NCI-H146 treated with DMSO at 0.1 percent for 48 hours (cell line): ENCODE measurements at regions not wholly inside any gene's neighbourhood (a gene's known extent, or its start where the extent isn't known, plus 50 kb on each side); places are given as distances from the start of the nearest gene placed in this dataset.

Experiments used
- DNase-seq: peaks from one replicate; lab custom pipeline; 2025; ENCODE audit not compliant: unreplicated experiment; lab: John Stamatoyannopoulos, UW

GRCh38 chr6:168213121-168213524, 106.5 kb downstream of the DACT2 start:
- DNase-seq: no peak

DNA sequence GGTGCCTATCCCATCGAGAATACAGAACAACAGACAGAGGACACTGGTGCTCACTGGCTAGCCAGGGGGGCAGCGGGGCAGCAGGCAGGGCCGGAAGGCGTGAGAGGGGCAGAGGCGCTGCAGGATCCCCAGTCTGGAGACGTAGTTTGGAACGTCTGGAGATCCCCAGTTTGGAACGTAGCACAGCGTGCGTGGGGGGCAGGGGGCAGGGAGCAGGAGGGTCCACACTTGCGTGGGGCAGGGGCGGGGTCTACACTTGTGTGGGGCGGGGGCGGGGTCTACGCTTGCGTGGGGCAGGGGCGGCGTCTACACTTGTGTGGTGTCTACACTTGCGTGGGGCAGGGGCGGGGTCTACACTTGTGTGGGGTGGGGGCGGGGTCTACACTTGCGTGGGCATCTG, 107.2 kb downstream of the DACT2 start:
- DNase-seq: no peak

DNA sequence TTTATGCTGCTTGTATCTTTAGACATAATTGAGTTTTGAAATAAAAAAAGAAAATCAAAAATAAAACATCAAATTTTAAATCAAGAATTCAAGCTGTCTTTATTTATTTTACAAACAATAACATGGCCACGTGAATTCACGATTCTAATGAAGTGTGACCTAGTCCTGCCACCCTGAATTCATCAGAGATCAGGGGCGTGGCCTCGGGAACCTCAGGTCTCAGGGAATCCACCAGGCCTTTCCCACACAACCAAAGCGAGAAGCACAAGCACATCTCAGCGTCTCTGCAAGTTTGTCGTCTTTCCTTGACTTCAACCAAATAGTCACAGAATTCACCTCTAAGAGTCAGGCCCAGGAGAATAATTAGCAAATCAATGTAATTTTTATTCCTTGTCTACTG, 107.9 kb downstream of the DACT2 start:
- no peak for DNase-seq

DNA sequence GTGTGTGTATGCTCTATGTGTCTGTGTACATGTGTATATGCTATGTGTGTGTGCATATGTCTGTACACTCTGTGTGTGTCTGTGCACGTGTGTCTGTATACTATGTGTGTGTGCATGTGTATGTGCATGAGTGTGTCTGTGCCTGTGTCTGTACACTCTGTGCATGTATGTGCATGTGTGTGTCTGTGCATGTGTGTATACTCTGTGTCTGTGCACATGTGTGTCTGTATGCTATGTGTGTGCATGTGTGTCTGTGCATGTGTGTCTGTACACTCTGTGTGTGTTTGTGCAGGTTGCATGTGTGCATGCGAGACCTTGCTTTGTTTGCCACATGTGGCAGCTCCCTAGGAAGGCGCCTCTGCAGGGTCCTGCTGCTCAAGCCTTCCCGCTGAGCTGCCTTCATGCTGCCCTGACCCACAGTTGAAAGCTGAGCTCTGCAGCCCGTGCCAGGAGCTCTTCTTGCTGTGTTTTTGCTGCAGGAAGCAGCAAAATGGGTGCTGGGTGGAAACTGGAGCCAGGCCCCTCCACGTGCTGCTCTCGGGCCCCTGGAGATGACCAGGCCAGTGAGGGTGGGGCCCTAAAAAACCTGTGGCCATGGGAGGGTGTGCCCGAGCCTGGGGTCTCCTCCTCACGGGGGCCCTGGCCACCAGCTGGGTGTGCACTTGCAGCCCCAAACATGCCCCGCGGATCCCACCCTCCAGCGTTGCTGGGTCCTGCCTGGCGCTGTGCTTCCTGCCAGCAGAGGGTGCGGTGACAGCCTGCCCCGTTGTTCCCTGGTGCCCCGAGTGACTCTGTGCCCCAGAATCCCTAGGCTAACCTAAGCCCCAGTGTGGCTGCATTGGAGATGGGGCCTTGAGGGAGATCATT, 109.1 kb downstream of the DACT2 start:
- DNase-seq: no peak

- DNase-seq: no peak
Measured at GRCh38 chr6:168209420-168209819, 110.2 kb downstream of the DACT2 start.

- no peak for DNase-seq
Measured at GRCh38 chr6:168208854-168209253, 110.7 kb downstream of the DACT2 start.

DNA sequence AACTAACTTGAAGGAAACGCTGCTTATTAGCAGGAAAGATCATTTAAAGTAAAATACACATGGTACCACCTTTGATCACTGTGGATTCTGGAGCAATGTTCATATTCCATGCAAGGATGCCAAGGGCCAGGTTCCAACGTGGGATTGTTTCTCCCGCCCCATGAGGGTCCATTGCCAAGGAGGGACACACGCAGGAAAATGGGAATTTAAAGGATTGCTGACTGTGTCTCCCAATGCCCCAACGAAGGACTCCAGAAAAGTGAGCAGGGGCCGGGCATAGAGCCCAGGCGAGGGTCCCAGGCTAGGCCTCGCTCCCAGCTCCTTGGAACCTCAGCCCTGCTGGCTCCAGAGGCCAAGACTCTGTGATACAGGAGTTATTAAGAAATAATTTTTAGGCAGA, 111.2 kb downstream of the DACT2 start:
- DNase-seq: no peak

DNA sequence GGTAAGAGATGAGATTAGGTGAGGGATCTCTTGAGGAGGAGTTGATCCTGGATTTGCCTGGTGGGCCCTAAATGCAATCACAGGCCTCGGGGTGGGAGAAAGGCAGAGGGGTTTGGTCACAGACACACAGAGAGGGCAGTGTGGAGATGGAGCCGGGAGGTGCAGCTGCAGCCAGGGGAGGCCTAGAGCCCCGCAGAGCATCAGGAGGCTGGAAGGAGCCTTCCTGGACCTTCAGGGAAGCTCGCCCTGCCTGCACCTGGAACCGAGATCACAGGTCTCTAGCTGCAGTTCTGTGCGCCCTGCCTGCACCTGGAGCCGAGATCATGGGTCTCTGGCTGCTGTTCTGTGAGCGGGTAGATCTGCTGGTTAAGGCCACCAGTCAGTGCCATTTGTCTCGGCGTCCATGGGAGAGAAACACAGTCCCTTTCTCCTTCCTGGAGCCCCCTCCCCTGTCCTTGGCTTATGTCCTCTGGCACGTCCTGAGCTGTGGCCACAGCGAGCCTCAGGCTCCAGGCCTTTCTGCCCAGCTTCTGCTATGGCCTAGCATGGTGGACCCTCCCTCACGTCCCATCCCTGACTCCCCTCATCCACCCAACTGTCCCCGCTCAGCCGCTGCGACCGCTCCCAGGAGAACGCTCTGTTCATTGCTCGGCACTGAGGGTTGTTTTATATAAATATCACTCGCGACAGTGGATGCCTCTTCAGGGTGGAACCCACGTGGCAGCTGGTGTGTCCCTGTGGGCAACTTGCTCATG, 112.0 kb downstream of the DACT2 start:
- no peak for DNase-seq

DNA sequence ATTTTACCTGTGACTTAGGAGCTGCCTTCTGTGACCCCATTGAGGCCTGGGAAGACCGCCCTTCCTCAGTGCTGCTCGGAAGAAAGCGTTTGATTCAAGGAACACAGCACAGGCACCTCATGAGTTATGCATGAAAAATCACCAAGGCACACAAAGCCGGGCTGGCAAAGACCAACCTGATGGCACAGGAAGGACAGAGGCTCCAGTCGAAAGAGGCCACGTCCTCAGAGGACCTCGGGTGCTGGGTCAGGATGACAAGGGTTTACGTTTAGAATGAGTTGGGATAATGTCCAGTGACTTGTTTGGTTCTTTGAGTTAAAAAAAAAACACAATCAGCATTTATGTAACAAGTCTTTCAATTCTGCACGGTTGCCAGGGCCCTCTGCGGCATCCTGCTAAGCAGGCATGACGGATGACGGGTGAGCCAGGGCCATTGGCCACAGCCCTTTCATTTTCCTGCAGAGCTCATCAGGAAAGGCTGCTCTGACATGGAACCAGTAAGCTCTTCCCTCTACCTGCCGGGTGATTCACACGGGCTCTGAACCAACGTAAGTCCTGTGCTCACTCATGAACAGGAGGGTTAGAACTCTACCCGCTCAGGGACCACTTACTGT, 112.8 kb downstream of the DACT2 start:
- DNase-seq: no peak

DNA sequence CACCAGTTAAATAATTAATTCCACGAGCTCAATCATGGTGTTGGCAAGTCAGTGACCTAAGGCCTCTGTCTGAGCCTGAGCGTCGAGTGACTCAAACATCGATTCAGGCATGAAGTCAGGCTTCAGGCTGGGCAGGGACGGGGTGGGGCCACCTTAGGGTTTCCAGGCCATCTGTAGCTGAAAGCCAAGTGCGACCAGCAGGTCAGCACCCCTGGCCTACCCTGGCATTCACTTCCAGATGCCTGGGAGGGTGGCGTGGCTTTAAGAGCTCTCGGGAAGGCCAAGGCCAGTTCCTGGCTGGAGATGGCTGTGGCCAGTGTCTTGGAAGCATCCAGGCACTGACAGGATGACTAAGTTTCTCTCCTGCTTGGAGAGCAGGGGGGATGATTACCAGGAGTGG, 113.4 kb downstream of the DACT2 start:
- DNase-seq: no peak

- no peak for DNase-seq
Measured at GRCh38 chr6:168201799-168202198, 117.8 kb downstream of the DACT2 start.

DNA sequence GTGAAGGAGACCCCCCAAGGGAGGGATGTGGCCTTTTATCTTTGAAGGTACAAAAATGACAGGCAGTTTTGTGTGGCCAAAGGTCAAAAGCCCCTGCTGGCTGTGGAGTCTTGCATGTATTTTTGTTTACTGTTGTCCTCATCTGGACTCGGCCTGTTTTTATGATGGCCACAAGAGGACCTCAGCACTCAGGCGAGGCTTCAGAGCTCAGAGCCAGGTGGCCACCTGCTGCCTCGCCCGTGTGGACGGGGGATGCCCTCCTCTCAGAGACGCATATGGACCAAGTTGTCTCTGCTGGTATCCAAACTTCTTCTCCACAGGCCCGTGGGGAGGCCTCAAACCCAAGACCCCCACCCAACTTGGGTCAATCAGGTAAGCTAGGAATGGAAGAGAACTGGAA, 118.2 kb downstream of the DACT2 start:
- no peak for DNase-seq

- DNase-seq: no peak
Measured at GRCh38 chr6:168200571-168201134, 118.9 kb downstream of the DACT2 start.

DNA sequence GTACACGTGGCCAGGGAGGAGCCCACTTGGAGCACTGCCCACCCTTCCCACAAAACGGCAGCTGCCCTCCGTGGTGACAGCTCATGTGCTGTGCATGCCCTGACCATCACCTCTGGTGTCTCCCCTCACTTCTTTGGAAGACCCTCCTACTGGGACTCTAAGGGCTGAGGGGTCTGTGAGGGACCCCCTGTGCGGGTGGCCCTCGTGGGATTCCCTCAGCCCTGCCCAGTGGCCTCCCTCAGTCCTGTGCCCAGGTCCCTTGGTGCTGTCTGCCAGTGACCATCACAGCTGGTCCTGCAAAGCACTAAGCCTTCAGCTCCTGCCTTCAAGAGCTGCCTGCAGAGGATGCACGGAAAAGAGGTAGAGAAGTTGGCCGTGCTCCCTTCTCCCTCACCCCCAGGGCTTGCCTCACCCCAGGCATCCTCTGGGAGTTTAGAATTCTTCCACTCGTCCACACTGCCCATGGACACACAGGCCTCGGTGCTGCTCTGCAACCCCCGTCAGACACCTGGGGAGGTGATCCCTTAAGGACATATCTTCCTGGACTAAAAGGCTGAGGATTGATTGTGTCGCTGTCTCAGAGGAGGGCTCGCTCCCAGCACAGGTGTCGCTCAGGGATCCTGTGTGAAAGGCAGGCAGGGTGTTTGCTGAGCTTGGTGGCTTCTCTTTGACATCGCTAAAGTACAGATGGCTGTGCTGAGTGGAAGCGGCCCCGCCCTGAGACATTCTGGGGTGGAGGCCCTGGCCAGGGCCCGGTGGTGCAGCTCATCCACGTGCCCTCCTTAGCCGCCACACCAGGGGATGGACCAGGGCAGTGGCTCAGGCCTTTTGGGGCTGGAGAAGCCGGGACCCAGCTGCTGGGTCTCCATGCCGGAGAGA, 119.5 kb upstream of the FRMD1 start:
- no peak for DNase-seq

DNA sequence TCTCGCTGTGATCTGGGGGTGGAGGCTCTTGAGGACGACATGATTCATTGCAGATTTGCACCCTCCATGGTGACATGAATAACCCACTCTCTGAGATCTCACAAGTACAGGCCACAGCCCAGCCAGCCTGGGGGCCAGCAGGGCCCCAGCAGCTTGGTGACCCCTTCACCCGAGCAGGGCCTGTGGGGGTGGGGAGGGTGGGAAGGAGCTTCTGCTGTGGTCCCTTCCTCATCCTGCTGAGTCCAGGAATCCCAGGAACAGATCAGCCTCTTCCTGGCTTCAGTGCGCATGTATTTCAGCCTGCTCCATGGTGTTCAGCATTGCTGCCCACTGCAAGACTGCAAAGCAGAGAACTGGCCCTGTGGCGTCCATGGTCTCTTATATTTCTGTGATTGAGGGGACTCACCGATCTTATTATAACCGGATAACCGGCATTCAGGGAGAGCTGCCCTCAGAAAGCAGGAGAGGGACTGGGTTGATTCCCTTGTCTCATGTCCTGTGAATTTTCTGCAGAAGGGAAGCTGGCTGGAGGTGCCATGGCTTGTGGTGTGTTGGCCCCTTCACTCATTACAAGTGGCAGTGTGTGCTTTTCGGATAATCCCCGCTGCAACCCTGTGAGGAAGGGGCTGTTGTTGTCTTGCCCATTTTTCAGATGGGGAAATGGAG, 118.8 kb upstream of the FRMD1 start:
- DNase-seq: no peak

- DNase-seq: no peak
Measured at GRCh38 chr6:168196881-168197635, 118.0 kb upstream of the FRMD1 start.

DNA sequence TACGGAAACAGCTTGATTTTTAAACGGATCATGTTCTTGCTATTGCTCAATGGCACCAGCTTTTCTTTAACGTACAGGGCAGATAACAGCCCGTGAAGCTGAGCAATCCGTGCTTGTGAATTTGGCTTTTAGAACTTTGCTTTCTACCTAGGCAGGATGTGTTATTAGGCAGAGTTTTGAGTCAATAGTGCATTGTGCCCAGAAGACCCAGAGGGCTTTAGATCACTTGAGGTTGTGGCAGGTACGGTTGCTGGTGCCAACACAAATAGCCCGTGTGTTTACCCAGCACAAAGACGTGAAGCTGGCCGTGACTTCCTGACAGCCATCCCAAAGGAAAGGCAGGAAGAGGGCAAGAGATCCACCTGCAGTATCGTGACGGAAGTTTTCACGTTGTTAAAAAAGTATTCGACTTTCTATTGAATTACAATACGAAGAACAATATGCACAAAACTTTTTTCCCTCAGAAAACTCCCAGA, 117.4 kb upstream of the FRMD1 start:
- DNase-seq: peak; percentile 37

DNA sequence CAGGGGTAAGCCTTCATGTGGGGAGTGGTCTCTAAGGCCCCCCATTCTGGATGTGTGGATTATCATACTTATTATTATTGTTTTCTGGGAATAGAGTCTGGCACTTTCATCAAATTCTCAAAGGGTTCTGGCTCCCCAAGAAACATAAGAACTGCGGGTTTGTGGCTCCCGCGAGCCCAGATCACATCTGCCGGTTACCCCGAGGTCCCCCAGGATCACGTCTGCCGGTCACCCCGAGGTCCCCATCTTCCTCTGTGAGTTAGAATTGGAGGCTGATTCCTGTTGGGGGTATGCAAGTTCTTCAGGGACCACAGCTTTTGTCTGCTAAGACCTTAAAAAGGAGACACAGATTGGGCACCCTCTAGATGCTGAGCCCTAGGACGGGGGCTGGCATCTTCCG, 116.7 kb upstream of the FRMD1 start:
- no peak for DNase-seq
